ENCODE measurements at regions not wholly inside any gene's neighbourhood (a gene's known extent, or its start where the extent isn't known, plus 50 kb on each side); places are given as distances from the start of the nearest gene placed in this dataset.
"Not testable (repeated sequence)": the region's sequence is repeated elsewhere in the genome, so short reads cannot be mapped to it uniquely, and the experiment has no call there.

DNA sequence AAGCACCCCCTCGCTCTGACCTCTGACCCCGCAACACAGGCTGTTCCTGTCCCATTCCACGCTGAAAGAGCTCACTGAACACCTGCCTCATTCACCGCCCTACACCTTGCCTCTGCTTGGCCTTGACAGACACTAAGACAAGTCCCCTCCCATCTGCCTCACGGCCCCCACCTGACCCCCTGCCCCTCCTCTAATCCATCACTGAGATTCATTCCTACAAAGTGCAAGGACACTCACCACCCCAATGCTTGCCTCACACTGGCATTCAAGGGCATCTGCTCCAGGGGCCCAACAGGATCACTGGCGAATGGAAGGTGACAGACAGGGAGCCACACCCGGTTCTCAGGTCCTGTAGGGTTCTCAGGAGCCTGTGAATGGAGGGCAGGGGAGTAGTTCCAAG lies 68.1 kb upstream of the NANOS1 start:
- in situ Hi-C loops (cut with HindIII; ENCODE audit: low sequenced_read_pairs) = no loop called here

DNA sequence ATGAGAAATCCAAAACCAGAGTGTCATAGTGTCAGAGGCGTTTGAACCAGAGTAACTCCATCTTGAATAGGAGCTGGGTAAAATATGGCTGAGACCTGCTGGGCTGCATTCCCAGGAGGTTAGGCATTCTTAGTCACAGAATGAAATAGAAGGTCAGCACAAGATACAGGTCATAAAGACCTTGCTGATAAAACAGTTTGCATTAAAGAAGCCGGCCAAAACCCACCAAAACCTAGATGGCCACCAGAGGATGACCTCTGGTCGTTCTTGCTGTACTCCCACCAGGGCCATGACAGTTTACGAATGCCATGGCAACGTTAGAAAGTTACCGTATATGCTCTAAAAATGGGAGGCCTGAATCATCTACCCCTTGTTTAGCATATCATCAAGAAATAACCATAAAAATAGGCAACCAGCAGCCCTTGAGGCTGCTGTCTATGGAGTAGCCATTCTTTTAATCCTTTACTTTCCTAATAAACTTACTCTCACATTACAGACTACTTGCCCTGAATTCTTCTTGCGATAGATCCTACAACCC lies 67.1 kb upstream of the NANOS1 start:
- in situ Hi-C loops (cut with HindIII; ENCODE audit: low sequenced_read_pairs) = not testable (repeated sequence)

DNA sequence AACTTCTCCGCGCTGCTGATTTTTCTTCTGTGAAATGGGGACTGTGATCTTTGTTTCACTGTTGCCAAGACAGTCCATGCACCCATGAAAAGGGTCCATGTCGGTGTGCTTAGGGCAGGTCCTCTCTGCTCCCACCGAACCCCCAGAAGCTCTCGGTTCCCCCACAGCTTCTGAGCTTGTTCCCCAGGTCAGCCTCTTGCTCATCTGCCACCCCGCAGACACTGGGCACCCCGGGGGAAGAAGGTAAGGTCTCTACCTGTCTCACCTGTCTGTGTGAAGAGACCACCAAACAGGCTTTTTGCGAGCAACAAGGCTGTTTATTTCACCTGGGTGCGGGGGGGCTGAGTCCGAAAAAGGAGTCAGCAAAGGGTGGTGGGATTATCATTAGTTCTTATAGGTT lies 66.2 kb upstream of the NANOS1 start:
- in situ Hi-C loops (cut with HindIII; ENCODE audit: low sequenced_read_pairs) = no loop called here

DNA sequence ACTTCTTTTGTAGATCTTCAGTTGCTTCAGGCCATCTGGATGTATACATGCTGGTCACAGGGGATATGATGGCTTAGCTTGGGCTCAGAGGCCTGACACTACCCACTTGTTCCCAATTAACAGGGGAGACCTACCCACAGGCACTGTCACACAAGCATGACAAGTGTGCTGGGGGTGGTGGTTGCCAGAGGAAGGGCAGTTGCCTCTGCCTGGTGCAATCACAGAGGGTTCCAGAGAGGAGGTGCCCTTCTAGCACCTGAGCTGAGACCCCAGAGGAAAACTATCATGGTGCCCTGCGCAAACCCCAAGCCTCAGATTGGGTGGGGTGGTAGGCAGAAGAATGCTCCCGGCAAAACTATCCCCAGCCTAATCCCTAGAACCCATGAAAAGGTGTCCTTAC lies 65.6 kb upstream of the NANOS1 start:
- in situ Hi-C loops (cut with HindIII; ENCODE audit: low sequenced_read_pairs) = no loop called here

DNA sequence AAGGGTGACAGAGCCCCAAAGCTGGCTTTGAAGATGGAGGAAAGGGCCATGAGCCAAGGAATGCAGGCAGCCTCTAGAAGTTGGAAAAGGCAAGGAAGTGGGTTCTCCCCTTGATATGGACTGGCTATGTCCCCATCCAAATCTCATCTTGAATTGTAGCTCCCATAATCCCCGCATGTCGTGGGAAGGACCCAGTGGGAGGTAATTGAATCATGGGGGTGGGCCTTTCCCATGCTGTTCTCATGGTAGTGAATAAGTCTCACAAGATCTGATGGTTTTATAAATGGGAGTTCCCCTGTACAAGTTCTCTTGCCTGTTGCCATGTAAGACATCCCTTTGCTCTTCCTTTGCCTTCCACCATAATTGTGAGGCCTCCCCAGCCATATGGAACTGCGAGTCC lies 65.0 kb upstream of the NANOS1 start:
- in situ Hi-C loops (cut with HindIII; ENCODE audit: low sequenced_read_pairs) = not testable (repeated sequence)

DNA sequence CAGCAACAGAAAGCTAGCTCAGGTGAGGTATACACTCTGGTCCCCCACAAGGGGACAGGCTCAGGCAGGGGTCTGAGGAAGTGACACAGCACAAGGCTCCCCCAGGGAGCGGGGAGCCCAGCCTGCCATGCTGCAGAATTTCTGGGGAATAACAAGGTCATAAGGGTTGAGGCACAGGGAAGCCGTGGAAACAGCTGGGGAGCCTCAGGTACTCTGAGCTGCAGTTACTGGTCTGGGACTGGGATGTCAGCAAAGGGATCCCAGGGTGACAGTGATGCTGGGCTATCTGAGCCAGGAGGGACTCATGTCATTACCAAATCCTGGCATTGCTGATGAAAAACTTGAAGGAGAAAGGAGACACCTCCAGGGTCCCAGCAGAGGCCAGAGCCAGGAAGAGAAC lies 64.4 kb upstream of the NANOS1 start:
- in situ Hi-C loops (cut with HindIII; ENCODE audit: low sequenced_read_pairs) = no loop called here

DNA sequence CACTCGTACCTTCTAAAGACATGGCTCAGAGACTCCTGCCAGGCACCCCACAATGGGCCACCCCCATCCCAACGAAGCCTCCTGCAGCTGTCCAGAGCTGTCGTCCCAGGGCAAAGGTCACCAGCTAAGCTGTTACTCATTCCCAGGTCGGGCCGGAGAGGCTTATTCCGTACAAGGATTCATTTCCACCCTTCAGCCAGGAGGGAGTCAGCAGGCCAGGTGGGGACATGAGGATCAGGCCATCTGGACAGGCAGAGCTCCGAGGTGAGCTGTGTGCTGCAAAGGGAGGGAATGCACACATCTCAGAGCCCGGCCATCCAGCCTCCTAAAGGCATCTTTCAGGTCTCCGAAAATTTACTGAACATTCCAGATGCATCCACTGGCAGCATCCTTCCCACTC lies 63.9 kb upstream of the NANOS1 start:
- in situ Hi-C loops (cut with HindIII; ENCODE audit: low sequenced_read_pairs) = no loop called here

DNA sequence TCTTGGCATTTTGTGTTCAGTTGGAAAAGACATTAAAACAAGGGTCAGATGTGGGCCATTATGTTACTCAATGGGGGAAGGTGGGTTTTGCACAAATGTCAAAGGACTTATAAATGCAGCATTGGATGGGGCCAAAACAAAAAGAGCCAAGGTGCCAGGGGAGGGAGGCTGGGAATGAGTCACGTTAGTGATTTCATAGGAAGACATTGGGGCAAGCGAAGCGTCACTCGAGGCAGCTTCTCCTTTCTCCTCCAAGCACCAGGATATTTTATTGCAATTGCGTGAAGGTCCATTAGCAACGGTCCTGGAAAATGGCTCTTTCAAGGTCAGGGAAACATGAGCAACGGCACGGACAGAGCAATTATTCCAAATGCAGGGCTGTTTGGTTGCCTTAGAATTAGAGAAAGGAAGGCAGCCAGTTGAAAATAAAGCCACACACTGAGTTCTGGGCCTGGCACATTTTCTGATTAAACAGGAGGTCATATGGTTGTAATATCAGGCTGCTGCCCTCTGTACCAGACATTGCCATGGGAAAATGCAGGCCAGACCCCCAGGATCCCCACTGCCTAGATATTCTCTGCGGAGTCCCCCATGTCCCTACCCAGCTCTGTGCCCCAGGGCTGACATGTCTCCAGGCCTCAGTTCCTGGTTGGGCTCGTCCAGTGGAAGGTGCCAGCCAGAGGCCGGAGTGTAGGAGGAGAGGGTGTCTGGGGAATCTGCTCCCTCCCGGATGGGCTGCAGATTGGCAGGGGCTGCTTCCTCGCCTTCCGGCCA lies 63.3 kb upstream of the NANOS1 start:
- in situ Hi-C loops (cut with HindIII; ENCODE audit: low sequenced_read_pairs) = no loop called here

DNA sequence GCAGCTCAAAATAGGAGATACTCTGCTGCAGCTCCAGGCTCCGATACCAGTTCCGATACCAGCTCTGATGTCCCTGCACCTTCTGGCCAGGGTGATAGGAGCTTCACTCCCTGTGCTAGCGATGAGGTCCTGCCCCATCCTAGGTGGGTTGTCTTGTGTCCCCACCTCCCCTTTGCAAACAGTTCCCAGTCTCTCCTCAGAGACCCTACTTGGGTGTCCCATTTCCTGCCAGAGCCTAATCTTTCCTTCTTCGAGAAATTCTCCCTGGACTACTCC lies 62.7 kb upstream of the NANOS1 start:
- in situ Hi-C loops (cut with HindIII; ENCODE audit: low sequenced_read_pairs) = no loop called here

DNA sequence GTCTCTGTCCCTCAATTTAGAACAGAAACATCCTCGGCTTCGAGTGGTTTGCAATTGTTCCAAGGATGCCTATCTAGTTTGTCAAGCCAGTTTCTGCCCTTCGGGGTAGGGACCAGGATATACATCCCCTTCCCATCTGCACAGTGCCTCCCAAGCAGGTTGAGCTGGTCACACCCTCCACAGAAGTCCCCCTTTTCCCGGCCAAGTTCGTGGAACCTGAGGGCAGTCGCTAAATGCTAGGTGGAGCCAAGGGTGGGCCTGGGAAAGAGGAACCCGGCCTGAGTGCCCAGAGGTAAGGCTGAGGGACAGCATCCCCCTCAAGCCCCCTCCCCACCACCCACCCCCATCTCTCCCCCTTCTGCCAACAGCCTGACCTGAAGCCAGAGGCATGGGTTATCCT lies 62.4 kb upstream of the NANOS1 start:
- in situ Hi-C loops (cut with HindIII; ENCODE audit: low sequenced_read_pairs) = no loop called here

DNA sequence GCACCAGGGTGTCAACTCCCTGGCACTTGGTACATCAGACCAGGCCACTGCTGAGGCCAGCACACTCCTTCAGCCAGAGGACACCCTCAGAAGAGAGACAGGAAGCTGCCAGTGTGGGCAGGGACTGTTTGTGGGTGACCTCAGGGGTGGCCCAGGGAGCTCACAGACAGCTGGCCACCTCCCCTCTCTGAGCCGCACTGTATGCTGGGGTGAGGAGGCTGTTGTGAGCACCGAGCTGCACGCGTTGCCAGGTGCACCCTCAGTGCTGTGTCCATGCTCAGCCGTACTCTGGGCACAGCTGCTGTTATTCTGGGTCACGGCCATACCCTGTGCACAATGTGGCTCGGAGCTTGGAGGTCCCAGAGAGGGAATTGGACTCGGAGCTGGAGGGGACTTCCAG lies 61.5 kb upstream of the NANOS1 start:
- in situ Hi-C loops (cut with HindIII; ENCODE audit: low sequenced_read_pairs) = no loop called here

DNA sequence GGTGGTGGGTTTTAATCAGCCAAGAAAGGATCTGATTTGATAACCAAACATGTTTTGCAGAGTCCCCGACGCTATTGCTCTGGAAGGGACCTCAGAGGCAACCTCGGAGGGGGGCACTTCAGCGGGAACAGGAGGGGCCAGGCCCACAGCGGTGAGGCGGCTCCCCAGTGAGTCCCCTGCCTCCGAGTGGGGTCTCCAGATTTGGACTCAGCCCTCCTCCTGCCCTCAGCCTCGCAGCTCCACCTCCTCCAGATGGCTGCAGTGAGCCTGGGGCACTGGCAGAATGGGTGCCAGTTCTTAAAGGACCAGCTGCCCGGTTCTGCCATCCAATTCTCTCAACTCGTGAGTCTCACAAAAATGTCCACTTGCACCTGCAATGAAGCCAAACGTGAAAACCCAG lies 61.0 kb upstream of the NANOS1 start:
- in situ Hi-C loops (cut with HindIII; ENCODE audit: low sequenced_read_pairs) = no loop called here

DNA sequence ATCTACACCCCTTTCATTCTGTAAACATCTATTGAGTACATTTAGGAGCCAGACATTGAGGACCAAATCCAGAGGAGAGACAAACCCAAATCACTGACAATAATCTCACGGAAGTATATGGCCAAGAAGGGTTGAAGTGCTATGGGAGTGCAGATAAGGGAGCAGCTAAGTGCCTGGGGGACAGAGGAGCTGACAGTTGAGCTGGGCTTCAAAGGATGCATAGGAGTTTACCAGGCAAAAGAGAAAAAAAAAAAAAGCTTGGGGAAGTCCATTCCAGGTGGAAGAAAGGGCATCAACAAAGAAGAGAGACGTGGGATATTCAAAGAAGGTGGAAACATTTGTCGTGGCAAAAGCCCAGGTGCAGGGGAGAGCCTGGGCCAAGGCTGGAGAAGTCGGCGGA lies 60.5 kb upstream of the NANOS1 start:
- in situ Hi-C loops (cut with HindIII; ENCODE audit: low sequenced_read_pairs) = no loop called here

DNA sequence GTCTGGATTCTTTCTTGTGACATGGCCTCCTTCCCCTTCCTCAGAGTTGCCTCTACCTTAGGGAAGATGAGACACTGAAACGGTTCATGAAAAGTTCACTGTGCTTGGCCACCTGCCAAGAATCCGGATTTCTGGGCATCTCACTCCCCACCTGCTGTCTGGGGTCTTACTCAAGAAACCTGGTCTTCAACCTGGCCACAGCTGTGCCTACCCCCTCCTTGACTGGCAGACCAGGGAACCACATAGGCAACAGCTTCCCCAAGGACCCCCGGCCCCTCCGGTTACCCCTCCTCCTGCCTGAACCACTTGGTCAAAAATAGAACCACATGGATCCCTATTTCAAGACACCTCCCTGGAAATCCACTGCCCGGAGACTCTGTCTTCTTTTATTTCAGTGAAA lies 58.7 kb upstream of the NANOS1 start:
- in situ Hi-C loops (cut with HindIII; ENCODE audit: low sequenced_read_pairs) = no loop called here

DNA sequence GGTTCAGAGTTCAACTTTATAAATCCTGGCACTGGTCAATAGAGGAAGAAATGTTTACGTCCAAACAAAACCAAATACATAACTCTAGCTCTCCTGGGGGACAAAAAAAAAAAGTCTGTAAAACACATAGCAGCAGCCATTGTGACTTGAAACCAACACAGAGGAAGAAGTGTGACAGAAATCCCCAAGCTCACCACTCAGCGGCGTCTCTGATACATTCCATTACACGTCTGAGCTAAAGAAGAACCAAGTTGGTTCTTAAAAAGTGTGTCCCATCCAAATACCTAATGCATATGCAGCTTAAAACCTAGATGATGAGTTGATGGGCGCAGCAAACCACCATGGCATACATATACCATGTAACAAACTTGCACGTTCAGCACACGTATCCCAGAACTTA lies 58.3 kb upstream of the NANOS1 start:
- in situ Hi-C loops (cut with HindIII; ENCODE audit: low sequenced_read_pairs) = no loop called here

DNA sequence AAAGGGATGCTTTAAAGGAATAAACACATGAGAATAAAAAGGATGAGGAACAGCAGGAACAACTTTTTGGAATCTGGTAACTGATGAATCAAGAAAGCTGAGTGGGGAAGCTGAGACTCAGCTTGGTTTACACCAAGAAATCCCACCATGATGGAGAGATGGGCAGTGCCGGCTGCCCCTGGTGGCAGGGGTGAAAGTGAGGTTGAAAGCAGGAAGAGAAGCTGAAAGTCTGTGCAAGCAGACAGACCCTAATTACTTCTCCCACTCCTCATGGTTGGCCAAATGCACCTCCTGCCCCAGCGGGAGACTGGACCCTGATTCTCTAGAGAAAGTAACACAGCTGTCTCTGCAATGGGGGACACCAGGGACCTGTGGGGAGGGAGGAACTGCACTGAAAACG lies 57.6 kb upstream of the NANOS1 start:
- in situ Hi-C loops (cut with HindIII; ENCODE audit: low sequenced_read_pairs) = no loop called here

DNA sequence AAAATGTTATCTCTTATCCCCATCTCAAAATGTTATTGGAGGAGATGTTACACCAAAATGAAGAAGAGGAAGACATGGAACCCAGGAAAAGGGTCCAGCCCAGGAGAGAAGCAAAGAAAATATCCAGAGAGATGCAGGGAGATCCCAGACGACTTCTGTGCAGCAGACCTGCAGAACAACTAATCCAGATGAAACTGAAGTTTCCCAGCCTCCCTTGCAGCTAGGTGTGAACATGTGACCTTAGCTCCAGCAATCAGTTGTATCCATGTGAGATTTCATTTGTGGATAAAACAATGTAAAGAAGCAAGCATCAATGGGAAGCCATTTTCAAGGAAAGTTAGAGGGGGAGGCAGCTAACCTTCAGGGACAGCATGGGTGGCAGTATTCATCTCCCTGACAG lies 55.8 kb upstream of the NANOS1 start:
- in situ Hi-C loops (cut with HindIII; ENCODE audit: low sequenced_read_pairs) = no loop called here

DNA sequence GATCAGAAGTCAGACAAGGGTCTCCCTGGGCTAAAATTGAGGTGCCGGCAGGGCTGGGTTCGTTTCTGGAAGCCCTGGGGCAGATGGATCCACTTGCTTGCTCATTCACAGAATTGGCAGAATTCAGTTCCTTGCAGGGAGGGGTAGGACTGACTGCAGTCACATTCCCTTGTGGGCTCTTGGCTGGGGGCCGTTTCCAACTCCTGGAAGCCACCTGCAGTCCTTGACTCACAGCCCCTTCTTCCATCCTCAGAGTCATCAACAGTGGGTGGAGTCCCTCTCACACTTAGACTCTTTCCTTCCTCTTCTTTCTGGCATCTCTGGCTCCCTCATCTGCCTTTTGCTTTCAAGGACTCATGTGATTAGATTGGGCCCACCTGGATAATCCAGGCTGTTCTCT lies 54.6 kb upstream of the NANOS1 start:
- in situ Hi-C loops (cut with HindIII; ENCODE audit: low sequenced_read_pairs) = loop anchor here (5.0 kb wide), 1 partner anchor 103 kb away; no protein-coding TSS in a partner anchor

DNA sequence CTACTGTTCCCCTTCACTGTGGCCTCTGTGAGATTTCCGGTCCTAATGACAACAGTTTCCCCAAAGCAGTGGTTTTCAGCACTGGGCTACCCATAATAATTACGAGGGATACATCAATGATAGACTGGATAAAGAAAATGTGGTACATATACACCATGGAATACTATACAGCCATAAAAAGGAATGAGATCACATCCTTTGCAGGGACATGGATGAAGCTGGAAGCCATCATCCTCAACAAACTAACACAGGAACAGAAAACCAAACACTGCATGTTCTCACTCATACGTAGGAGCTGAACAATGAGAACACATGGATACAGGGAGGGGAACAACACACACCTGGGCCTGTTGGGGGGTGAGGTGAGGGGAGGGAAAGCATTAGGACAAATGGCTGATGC lies 53.3 kb upstream of the NANOS1 start:
- in situ Hi-C loops (cut with HindIII; ENCODE audit: low sequenced_read_pairs) = loop anchor here (5.0 kb wide), 1 partner anchor 104 kb away; no protein-coding TSS in a partner anchor

DNA sequence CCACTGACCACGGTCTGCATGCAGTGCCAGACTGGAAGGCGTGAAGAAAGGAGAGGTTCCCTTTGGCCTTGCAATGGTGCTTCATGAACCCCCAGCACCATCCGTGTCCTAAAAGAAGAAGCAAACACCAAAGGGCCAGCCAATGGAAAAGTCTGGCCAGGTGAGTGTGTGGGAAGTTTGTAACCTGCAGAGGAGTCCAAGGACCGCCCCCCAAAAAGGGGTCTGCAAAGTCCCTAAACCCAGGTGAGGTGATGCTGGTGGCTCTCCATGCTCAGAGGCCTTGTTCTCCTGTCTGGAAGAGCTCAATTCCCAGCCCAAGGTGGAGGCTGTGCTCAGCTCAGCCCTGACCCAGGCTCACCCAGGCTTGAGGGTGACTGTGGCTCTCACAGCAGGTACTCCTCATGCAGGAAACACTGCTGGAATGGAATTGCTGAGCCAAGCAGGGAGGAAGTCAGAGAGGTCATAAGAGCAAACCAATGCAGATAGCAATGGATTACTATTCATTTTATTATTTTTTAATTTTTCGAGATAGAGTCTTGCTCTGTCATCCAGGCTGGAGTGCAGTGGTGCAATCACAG lies 52.4 kb upstream of the NANOS1 start:
- in situ Hi-C loops (cut with HindIII; ENCODE audit: low sequenced_read_pairs) = loop anchor here (5.0 kb wide), 1 partner anchor 105 kb away; no protein-coding TSS in a partner anchor

DNA sequence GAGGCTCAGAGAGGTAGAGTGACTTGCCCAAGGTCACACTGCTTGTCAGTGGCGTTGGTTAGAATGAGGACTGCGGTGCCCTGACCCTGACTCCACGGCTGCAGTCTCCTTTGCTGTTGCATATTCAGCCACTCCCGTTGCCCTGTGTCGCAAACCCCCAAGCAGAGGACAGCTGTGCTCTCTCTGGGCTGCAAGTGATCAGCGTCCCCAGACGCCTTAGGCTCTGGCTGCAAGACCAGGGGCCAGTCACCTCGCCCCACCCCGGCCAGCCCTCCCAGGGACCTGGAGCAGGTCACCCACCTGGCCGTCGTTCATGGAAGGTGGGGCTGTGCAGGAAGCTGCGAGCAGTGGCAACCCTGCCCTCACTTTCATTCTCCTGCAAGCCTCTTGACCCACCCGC lies 51.7 kb upstream of the NANOS1 start:
- in situ Hi-C loops (cut with HindIII; ENCODE audit: low sequenced_read_pairs) = loop anchor here (5.0 kb wide), 1 partner anchor 106 kb away; no protein-coding TSS in a partner anchor

DNA sequence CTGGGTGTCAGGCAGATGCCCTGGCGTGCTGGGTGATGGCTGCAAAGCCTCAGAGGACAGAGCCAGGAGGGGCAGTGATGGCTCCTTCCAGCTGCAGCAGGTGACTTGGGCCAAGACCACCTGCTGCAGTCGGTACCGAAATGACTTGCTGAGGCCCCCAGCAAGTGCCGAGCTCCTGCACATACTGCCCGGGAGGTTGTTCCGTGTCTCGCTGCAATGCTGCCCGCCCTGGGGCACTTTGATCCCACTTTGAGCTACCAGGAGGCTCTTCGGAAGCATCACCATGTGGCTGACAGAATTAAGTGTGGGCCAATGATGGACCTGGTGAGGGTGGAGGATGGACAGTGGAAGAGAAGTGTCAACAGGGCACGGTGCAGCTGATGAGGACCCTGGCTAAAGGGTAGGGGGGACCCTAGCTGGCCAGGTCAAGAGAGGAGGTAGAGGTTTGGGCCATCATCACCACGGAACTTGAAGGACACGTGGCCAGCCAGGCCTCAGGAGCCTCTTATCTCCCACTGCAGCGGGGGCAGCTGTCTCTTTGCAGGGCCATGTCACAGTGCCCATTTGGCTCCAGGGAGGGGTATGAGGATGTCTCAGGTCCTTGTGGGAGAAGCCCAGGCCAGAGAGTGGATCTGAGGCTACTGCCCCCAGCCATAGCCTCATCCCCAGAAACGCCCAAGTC lies 51.1 kb upstream of the NANOS1 start:
- in situ Hi-C loops (cut with HindIII; ENCODE audit: low sequenced_read_pairs) = loop anchor here (5.0 kb wide), 1 partner anchor 106 kb away; no protein-coding TSS in a partner anchor
